GM21717 (cell line): ENCODE measurements at regions not wholly inside any gene's neighbourhood (a gene's known extent, or its start where the extent isn't known, plus 50 kb on each side); places are given as distances from the start of the nearest gene placed in this dataset.

ENCODE experiments used
- ATAC-seq: cut with Tn5 transposase; IDR thresholded peaks from one replicate; pipeline ENCODE4 v1.9.1; 2021; ENCODE audit warnings: mild to moderate bottlenecking, moderate library complexity; ENCODE audit not compliant: unreplicated experiment

- ATAC-seq = no peak
Measured at GRCh38 chr15:35757765-35758164, 211.8 kb upstream of the DPH6 start.

GRCh38 chr15:35764661-35765519 is 218.9 kb upstream of the DPH6 start:
- no peak for ATAC-seq

DNA sequence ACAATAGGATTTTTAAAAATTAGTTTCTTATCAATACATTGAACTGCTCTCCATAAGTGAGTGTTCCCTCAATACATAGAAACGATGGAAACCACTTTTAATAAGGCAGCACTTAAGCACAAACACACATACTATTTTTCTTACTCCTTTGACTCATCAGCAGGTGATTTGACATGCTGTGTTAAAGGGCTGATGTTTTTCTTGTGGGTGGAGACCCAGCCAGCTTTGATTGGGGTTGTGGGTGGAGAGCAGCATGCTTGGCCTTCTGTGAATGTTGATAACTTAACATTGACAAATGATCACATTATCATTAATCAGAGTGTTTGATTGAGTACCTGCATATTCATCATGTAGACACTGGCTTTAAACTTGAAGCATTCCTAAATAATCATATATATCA is 223.0 kb upstream of the DPH6 start:
- no peak for ATAC-seq

DNA sequence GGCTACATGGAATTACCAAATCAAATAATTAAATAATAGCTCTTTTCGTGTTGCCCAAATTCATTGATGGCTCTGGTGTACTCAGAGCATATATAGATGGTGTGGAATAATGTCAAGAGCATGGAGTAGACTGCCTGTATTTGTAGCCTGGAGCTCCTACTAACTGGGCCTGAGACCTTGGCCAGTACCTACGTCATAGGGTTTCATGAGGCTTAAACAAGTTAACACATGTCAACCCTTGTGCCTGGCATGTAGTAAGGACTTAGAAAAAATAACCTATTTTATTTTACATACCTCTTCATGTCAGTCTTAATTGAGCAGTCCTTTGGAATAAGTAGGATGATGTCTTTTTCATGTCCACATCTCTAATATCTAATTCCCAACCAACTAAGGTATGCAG is 223.7 kb upstream of the DPH6 start:
- ATAC-seq = no peak

DNA sequence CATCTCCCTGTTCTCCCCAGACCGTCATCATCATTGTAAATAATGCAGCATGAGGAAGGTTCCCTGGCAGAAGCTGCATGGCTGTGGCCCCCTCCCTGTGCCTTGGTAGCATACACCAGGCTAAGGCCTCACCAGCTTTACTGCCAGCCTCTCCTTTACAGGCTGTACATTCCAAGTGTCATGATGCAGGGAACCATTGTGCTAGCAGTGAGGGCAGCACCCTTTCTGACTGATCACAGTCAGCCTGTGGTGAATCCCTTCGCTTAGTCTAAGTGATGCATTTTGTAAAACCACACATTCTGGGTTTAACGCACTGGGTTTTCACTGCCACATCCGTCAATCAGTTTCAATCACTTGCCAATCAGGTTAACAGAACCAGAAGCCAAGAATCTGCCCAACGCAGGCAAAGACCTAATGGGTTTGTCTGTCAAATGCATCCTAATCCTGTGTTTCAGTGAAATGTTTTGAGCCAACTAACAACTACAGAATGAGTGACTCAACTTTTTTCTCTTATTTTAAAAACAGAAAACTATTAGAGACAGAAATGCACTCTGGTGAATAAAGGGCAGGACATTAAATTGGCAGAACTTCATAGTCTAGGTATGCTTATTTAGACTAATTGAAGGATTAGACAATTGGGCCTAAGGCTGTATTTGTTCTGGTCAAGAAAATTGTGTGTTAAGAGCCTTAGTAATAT is 225.9 kb upstream of the DPH6 start:
- ATAC-seq = no peak

- no peak for ATAC-seq
Measured at GRCh38 chr15:35774653-35775052, 228.7 kb upstream of the DPH6 start.

DNA sequence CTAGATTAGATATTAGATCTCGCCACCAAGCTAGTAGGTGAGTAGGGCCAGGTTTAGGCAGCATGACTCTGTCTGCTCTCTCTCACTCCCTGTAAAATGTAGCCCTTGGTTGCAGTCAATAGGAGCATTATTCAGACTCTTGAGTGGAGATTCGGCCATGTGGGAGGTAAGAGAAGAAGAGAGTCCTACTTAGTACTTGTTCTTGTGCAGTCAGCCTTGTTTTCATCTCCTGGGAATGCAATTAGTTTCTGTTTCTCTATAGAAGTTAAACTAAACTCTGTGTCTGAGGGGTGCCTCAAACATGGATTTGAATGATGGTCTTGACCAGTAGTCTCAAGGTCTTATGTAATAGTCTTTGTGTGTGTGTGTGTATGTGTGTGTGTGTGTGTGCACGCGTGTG is 229.5 kb upstream of the DPH6 start:
- no peak for ATAC-seq

- ATAC-seq = no peak
Measured at GRCh38 chr15:35777061-35777460, 231.1 kb upstream of the DPH6 start.

DNA sequence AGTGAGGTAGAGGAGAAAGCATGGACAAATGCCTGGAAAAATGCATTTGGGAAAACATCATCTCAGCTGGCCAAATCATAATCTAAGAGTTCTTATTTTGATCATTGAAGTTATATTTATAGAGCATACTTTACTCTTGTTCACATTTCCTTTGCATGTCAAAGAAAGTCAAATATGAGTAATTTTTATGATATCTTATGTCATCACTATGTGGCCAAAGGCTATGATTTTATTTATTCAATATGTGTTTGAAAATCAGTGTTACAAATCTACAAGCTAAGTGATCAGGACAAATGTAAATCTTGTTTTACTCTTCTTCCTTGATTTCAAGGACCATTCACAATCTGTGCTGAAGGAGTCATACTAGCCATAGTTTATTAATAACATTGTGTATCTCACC is 237.2 kb upstream of the DPH6 start:
- no peak for ATAC-seq

- no peak for ATAC-seq
Measured at GRCh38 chr15:35784745-35785144, 238.8 kb upstream of the DPH6 start.

DNA sequence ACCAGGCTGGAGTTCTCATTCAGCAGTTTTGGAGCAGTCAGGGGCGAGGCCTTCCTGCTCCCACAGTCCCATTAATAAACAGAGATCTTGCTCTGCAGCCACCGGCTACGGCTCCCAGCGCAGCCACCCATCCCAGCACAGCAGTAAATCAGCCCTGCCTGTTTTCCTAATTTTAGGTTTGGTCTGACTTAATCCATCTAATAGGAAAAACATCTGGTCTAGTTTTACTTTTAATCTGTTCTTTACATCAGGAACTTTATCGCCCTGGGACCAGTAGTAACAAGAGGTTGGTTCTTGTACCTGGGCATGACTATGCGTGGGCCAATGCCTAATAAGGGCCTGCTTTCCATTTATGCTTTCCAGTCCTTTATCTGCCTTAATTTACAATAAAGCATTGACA is 264.0 kb upstream of the DPH6 start:
- no peak for ATAC-seq

GRCh38 chr15:35813573-35813972 is 267.6 kb upstream of the DPH6 start:
- no peak for ATAC-seq

GRCh38 chr15:35818846-35819245 is 272.9 kb upstream of the DPH6 start:
- ATAC-seq = no peak

GRCh38 chr15:35822153-35822552 is 276.2 kb upstream of the DPH6 start:
- ATAC-seq = no peak

- no peak for ATAC-seq
Measured at GRCh38 chr15:35827141-35827540, 281.2 kb upstream of the DPH6 start.

GRCh38 chr15:35827911-35828310 is 281.9 kb upstream of the DPH6 start:
- ATAC-seq = no peak

DNA sequence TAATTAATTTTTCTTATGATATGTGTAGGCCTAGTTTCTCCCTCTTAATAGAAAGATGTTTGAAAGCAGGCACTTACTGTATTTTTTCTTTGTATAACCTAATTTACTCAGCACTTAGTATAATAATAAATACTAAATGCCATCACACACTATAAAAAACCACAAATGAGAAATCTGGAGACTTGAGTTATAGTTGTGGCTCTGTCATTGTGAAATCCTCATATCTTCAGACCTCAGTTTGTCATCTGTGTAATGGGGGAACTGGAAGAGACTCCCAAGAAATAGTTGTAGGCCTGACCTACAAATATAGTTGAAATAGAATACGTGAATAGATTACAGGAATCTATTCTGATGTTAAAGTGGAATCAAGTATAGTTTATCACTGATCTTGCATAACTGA is 287.6 kb upstream of the DPH6 start:
- ATAC-seq = no peak

GRCh38 chr15:35834216-35834830 is 288.4 kb upstream of the DPH6 start:
- ATAC-seq = no peak

DNA sequence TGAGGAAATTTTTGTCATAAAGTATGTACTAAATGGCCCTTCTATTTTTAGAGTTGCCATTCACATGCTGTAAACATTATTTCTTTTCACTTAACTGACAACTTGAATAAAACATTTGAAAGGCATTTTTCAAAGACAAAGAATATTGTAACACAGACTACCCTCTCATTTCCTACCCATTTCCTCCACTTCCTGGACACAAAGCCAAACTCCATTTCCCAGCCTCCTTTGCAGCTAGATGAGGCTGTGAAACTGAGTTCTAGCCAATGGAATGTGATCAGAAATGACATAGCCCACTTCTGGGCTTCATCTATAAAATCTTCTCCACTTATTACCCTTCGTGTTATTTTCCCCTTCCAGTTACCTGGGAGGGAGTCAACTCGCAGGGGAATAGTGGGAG is 288.9 kb upstream of the DPH6 start:
- no peak for ATAC-seq

DNA sequence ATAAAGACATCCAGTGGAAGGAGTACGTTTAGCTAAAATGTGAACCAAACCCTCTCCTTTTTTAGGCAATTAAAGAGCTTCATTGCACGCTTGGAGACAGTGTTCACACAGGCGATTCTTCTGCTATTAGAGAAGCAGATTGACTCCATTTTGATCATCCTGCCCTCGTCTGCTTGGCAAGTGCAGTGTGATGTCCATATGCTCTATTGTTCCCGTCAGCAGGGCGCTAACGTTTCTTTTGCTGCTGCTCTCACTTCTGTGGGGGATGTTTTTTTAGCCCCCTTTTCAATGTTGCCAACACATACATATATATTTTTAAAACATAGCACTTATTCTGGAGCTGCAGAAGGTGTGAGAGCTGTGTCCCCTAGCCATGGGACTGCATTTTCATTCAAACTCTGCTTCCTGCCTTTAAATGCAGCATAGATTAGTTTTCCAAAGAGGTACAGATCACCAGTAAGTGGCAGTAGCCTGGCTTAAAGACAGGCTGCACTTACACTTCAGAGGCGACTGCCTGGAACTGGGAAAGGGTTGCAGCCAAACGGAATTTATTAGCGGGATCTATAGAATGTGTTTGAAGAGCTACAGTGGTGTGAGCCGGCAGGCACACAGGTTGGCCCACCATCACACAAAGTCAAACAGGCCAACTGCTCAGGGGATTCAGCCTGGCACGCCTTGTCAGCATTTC is 292.6 kb upstream of the DPH6 start:
- ATAC-seq = no peak

DNA sequence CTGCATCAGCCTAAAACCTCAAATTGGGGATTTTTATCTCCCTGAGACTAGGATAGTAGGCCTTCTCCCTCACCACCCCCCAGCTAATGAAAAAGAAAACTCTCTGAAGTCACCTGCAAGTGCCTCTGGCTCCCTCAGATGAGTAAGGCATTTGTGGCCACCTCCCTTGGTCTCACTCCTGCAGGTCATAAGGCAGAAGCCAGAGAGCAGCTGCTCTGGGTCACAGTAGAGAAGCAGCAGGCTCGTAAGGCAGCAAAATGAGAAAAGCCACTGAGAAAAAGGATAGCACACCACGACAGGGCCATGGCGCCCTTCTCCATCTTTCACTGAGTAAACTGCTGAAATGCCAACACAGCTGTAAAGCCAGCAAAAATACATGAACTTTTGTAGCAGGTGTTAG is 296.7 kb upstream of the DPH6 start:
- no peak for ATAC-seq
